ENCODE measurements at regions not wholly inside any gene's neighbourhood (a gene's known extent, or its start where the extent isn't known, plus 50 kb on each side); places are given as distances from the start of the nearest gene placed in this dataset.
A peak's percentile ranks its signal among the peaks of the same experiment; 100 is the strongest.

- DNase-seq (ENCODE audit: low read depth in 1 of 2, low spot score in 1 of 2): no peak
These were observed 545.9 kb upstream of the SEL1L start for GRCh38 chr14:82079553-82079952.

GRCh38 chr14:82080370-82080769, 546.7 kb upstream of the SEL1L start:
- no peak for DNase-seq (ENCODE audit: low read depth in 1 of 2, low spot score in 1 of 2)
- Histone ChIP-seq H3K4me3 (replicated peaks; ENCODE audit: insufficient read depth, low read length) (no peak overlapping the region), H3K27ac (replicated peaks) (no peak overlapping the region), H3K27me3 (ENCODE audit: insufficient read depth, poor library complexity, severe bottlenecking) (no peaks in the 10 kb centered on the region)
- TF ChIP-seq POLR2AphosphoS5 (IDR thresholded peaks at IDR 0.05; ENCODE audit: low read depth) (no peak), REST (IDR thresholded peaks at IDR 0.05; ENCODE audit: insufficient replicate concordance, low read depth) (no peak), GABPA (IDR thresholded peaks at IDR 0.05; ENCODE audit: low read depth) (no peak), SPI1 (IDR thresholded peaks at IDR 0.05; ENCODE audit: borderline replicate concordance, low read depth) (no peak), CTCF (IDR thresholded peaks at IDR 0.05; ENCODE audit: insufficient read depth, low read length) (no peak)

More at GRCh38 chr14:82079553-82079952, 545.9 kb upstream of the SEL1L start:
- TF ChIP-seq POLR2AphosphoS5 (IDR thresholded peaks at IDR 0.05; ENCODE audit: low read depth): no peak
- no peak for TF ChIP-seq REST (IDR thresholded peaks at IDR 0.05; ENCODE audit: insufficient replicate concordance, low read depth)
- TF ChIP-seq SPI1 (IDR thresholded peaks at IDR 0.05; ENCODE audit: borderline replicate concordance, low read depth): no peak
- TF ChIP-seq GABPA (IDR thresholded peaks at IDR 0.05; ENCODE audit: low read depth): no peak
- H3K27me3 ChIP-seq (ENCODE audit: insufficient read depth, poor library complexity, severe bottlenecking): no peaks in the 10 kb centered on the region
- H3K27ac ChIP-seq (replicated peaks): no peak overlapping the region
- H3K4me3 ChIP-seq (replicated peaks; ENCODE audit: insufficient read depth, low read length): no peak overlapping the region

GRCh38 chr14:82084813-82085212, 551.2 kb upstream of the SEL1L start:
- TF ChIP-seq SPI1 (IDR thresholded peaks at IDR 0.05; ENCODE audit: borderline replicate concordance, low read depth) (no peak), REST (IDR thresholded peaks at IDR 0.05; ENCODE audit: insufficient replicate concordance, low read depth) (peak; percentile 91), CTCF (IDR thresholded peaks at IDR 0.05; ENCODE audit: insufficient read depth, low read length) (no peak), POLR2AphosphoS5 (IDR thresholded peaks at IDR 0.05; ENCODE audit: low read depth) (no peak), GABPA (IDR thresholded peaks at IDR 0.05; ENCODE audit: low read depth) (no peak)
- Histone ChIP-seq H3K27ac (replicated peaks) (no peak overlapping the region), H3K4me3 (replicated peaks; ENCODE audit: insufficient read depth, low read length) (no peak overlapping the region), H3K27me3 (ENCODE audit: insufficient read depth, poor library complexity, severe bottlenecking) (no peaks in the 10 kb centered on the region)
- no peak for DNase-seq (ENCODE audit: low read depth in 1 of 2, low spot score in 1 of 2)
